Ishikawa (cell line): ENCODE measurements at regions not wholly inside any gene's neighbourhood (a gene's known extent, or its start where the extent isn't known, plus 50 kb on each side); places are given as distances from the start of the nearest gene placed in this dataset.

Experiments used
- CEBPB ChIP-seq: IDR thresholded peaks from 2 replicates; pipeline ENCODE4 v1.6.1; 2012
- CREB1 ChIP-seq: IDR thresholded peaks from 2 replicates; pipeline ENCODE4 v1.6.1; 2012; ENCODE audit warnings: low read depth
- EGR1 ChIP-seq: IDR thresholded peaks from 2 replicates; pipeline ENCODE4 v1.6.1; 2012
- EP300 ChIP-seq: IDR thresholded peaks from 2 replicates; pipeline ENCODE4 v1.6.1; 2012; ENCODE audit warnings: borderline replicate concordance
- FOXM1 ChIP-seq: IDR thresholded peaks from 2 replicates; pipeline ENCODE4 v1.6.1; 2012; ENCODE audit warnings: low read depth, borderline replicate concordance
- NFIC ChIP-seq: IDR thresholded peaks from 2 replicates; pipeline ENCODE4 v1.6.1; 2012
- RAD21 ChIP-seq: IDR thresholded peaks from 2 replicates; pipeline ENCODE4 v1.6.1; 2012; ENCODE audit warnings: low read depth
- REST ChIP-seq: IDR thresholded peaks from 2 replicates; pipeline ENCODE4 v1.6.1; 2012; ENCODE audit warnings: low read depth, mild to moderate bottlenecking
- TAF1 ChIP-seq: IDR thresholded peaks from 2 replicates; pipeline ENCODE4 v1.6.1; 2012; ENCODE audit warnings: low read depth, mild to moderate bottlenecking
- TCF12 ChIP-seq: IDR thresholded peaks from 2 replicates; pipeline ENCODE4 v1.6.1; 2012; ENCODE audit warnings: low read depth
- TEAD4 ChIP-seq: IDR thresholded peaks from 2 replicates; pipeline ENCODE4 v1.6.1; 2012
- USF1 ChIP-seq: IDR thresholded peaks from 2 replicates; pipeline ENCODE4 v1.6.1; 2012
- YY1 ChIP-seq: IDR thresholded peaks from 2 replicates; pipeline ENCODE4 v1.6.1; 2012; ENCODE audit warnings: low read depth
- ZBTB7A ChIP-seq: IDR thresholded peaks from 2 replicates; pipeline ENCODE4 v1.6.1; 2012; ENCODE audit warnings: low read depth
- TF ChIP-seq, protein P1 (sequence below): IDR thresholded peaks from 2 replicates; pipeline ENCODE4 v1.6.1; 2012

DNA sequence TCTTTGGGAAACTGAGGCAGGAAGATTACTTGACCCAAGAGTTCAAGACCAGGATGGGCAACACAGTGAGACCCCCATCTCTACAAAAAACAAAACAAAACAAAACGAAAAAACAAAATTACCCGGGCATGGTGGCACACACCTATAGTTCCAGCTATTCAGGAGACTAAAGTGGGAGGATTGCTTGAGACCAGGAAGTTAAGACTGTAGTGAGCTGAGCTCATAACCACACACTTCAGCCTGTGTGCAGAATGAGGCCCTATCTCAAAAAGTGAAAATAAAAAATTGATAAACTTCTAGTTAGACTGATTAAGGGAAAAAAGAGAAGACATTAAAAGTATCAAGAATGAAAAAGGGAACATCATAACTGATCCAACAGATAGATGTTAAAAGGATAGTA is 154.0 kb downstream of the RHOU start:
- TF ChIP-seq FOXM1 = no peak
- TF ChIP-seq NFIC = no peak
- TF ChIP-seq, protein P1, sequence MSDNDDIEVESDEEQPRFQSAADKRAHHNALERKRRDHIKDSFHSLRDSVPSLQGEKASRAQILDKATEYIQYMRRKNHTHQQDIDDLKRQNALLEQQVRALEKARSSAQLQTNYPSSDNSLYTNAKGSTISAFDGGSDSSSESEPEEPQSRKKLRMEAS = no peak
- TF ChIP-seq CEBPB = no peak
- TF ChIP-seq REST = no peak
- TF ChIP-seq TEAD4 = no peak
- no peak for TF ChIP-seq CREB1
- no peak for TF ChIP-seq YY1
- no peak for TF ChIP-seq TAF1
- TF ChIP-seq RAD21 = no peak
- TF ChIP-seq USF1 = no peak

- TF ChIP-seq, protein P1 = no peak
- TF ChIP-seq RAD21 (no peak), EP300 (no peak)
Measured at GRCh38 chr1:228891272-228892034, 156.2 kb downstream of the RHOU start.

DNA sequence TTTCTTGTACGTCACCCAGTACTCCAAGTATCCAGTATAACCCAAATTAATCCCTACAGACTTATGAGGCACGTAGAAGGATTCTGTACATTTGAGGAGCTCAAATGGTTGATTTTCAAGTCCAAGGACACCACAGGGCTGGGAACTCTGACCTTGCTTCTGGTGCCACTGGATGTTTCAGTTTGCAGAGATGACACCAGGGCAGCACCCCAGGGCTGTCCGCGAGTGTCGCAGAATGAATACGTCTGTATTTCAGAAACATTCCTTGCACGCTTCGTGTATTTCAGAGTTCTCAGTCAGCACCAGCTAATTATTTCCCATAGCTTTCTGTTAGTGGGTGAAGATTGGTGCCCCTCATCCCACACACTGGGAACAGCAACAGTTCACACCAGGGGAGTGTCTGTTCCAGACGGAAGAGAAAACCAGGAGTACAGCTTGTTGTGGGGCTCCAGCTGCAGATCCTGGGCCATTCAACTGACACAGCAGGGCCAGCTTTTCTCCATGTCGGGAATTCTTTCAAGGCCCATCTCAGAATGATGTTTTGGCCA is 159.2 kb downstream of the RHOU start:
- no peak for TF ChIP-seq TCF12

- TF ChIP-seq RAD21 (no peak), NFIC (no peak), TEAD4 (no peak), EP300 (no peak), TAF1 (no peak), ZBTB7A (no peak)
- TF ChIP-seq, protein P1 = no peak
Measured at GRCh38 chr1:228897901-228898300, 162.6 kb downstream of the RHOU start.

DNA sequence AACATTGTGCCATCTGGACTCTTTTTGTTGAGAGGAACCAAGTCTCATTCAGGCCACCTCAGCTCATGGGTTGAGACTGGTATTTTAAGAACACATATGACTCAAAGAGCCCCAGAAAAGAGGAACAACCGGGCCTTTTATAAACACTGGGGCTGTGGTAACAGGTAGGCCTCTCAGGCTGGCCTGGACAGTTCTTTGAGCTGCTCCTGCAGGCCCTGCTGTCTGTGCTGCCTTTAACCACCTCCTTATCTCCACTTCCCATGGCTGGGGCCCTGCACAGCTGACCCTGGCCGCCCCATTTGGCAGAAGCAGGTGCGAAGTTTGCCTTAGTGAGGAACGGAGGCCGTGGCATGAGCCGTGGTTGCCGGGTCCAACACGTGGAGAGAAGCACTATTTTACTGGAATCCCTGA is 163.3 kb downstream of the RHOU start:
- no peak for TF ChIP-seq CEBPB
- no peak for TF ChIP-seq USF1
- TF ChIP-seq TAF1 = no peak
- TF ChIP-seq TCF12 = no peak
- no peak for TF ChIP-seq REST
- no peak for TF ChIP-seq TEAD4
- TF ChIP-seq YY1 = no peak
- no peak for TF ChIP-seq EGR1
- no peak for TF ChIP-seq RAD21
- TF ChIP-seq, protein P1 = no peak
- no peak for TF ChIP-seq ZBTB7A
- no peak for TF ChIP-seq NFIC
- no peak for TF ChIP-seq FOXM1

DNA sequence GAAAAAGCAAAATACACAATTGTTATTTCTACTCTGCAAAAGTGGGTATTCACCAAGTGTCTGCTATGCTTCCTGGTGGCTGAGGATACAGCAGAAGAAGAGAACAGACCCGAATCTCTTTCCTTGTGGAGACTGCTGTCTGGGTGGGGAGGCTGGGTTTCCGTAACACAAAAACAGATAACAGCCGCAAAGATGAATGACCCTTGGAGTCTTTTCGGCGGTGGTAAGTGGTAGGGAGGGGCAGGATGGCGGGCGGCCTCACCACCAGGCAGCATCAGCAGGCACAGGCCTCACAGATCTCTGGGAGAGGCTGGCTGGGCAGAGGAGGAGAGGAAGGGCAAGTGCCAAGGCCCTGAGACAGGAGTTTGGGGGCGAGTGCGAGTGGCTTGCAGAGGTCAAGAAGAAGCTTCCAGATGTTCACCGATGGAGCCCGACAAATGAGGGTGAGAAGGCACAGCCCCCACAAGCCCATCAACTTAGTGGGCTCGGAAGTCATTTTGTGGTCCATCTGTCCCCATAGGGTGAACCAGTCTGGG is 164.2 kb downstream of the RHOU start:
- TF ChIP-seq YY1 = no peak
- TF ChIP-seq TAF1 = no peak
